ENCODE measurements at regions not wholly inside any gene's neighbourhood (a gene's known extent, or its start where the extent isn't known, plus 50 kb on each side); places are given as distances from the start of the nearest gene placed in this dataset.

- no peaks in the 10 kb centered on the region for H3K4me1 ChIP-seq
- DNase-seq: no peak
- H3K9me3 ChIP-seq: no peaks in the 10 kb centered on the region
- intact Hi-C loops (cut with DNase I): no loop called here
- H3K4me3 ChIP-seq: no peak overlapping the region
- no peak for TF ChIP-seq CTCF (IDR thresholded peaks at IDR 0.05)
- no peak overlapping the region for H3K9ac ChIP-seq (ENCODE audit: low read depth in 2 of 2, low read length in 2 of 2)
- H3K36me3 ChIP-seq: no peaks in the 10 kb centered on the region
- H3K27ac ChIP-seq: no peak overlapping the region
- H3K27me3 ChIP-seq: no peaks in the 10 kb centered on the region
Measured at GRCh38 chr13:73340069-73340468, 281.3 kb downstream of the KLF5 start.

- H3K9me3 ChIP-seq: no peaks in the 10 kb centered on the region
- DNase-seq: no peak
- H3K4me1 ChIP-seq: no peaks in the 10 kb centered on the region
- no peaks in the 10 kb centered on the region for H3K36me3 ChIP-seq
- intact Hi-C loops (cut with DNase I): no loop called here
- no peak for TF ChIP-seq CTCF (IDR thresholded peaks at IDR 0.05)
- H3K9ac ChIP-seq (ENCODE audit: low read depth in 2 of 2, low read length in 2 of 2): no peak overlapping the region
- H3K27ac ChIP-seq: no peak overlapping the region
- no peak overlapping the region for H3K4me3 ChIP-seq
- H3K27me3 ChIP-seq: no peaks in the 10 kb centered on the region
Measured at GRCh38 chr13:73339086-73339485, 280.3 kb downstream of the KLF5 start.

GRCh38 chr13:73338389-73338788, 279.6 kb downstream of the KLF5 start:
- DNase-seq: no peak
- Histone ChIP-seq H3K9ac (ENCODE audit: low read depth in 2 of 2, low read length in 2 of 2) (no peak overlapping the region), H3K4me1 (no peaks in the 10 kb centered on the region), H3K27ac (no peak overlapping the region), H3K27me3 (no peaks in the 10 kb centered on the region), H3K36me3 (no peaks in the 10 kb centered on the region), H3K9me3 (no peaks in the 10 kb centered on the region), H3K4me3 (no peak overlapping the region)
- intact Hi-C loops (cut with DNase I): no loop called here
- TF ChIP-seq CTCF (IDR thresholded peaks at IDR 0.05): no peak

GRCh38 chr13:73337532-73337931, 278.7 kb downstream of the KLF5 start:
- Histone ChIP-seq H3K27ac (no peak overlapping the region), H3K9ac (ENCODE audit: low read depth in 2 of 2, low read length in 2 of 2) (no peak overlapping the region)
- no peak for DNase-seq

GRCh38 chr13:73336773-73337172, 278.0 kb downstream of the KLF5 start:
- intact Hi-C loops (cut with DNase I): no loop called here
- Histone ChIP-seq H3K9ac (ENCODE audit: low read depth in 2 of 2, low read length in 2 of 2) (no peak overlapping the region), H3K27me3 (no peaks in the 10 kb centered on the region), H3K4me3 (no peak overlapping the region), H3K27ac (no peak overlapping the region), H3K4me1 (no peaks in the 10 kb centered on the region), H3K9me3 (no peaks in the 10 kb centered on the region), H3K36me3 (no peaks in the 10 kb centered on the region)
- no peak for DNase-seq
- TF ChIP-seq CTCF (IDR thresholded peaks at IDR 0.05): no peak

More at GRCh38 chr13:73337532-73337931, 278.7 kb downstream of the KLF5 start:
- Histone ChIP-seq H3K36me3 (no peaks in the 10 kb centered on the region), H3K4me3 (no peak overlapping the region), H3K27me3 (no peaks in the 10 kb centered on the region), H3K4me1 (no peaks in the 10 kb centered on the region), H3K9me3 (no peaks in the 10 kb centered on the region)
- no peak for TF ChIP-seq CTCF (IDR thresholded peaks at IDR 0.05)
- intact Hi-C loops (cut with DNase I): no loop called here

- no peaks in the 10 kb centered on the region for H3K9me3 ChIP-seq
- no peak overlapping the region for H3K9ac ChIP-seq (ENCODE audit: low read depth in 2 of 2, low read length in 2 of 2)
- intact Hi-C loops (cut with DNase I): no loop called here
- no peaks in the 10 kb centered on the region for H3K4me1 ChIP-seq
- TF ChIP-seq CTCF (IDR thresholded peaks at IDR 0.05): no peak
- H3K27ac ChIP-seq: no peak overlapping the region
- H3K27me3 ChIP-seq: no peaks in the 10 kb centered on the region
- no peak for DNase-seq
- H3K36me3 ChIP-seq: no peaks in the 10 kb centered on the region
- H3K4me3 ChIP-seq: no peak overlapping the region
Measured at GRCh38 chr13:73335944-73336343, 277.1 kb downstream of the KLF5 start.

Data from colonic mucosa (tissue), 4 donors.